AG10803 (cell line): ENCODE measurements at regions not wholly inside any gene's neighbourhood (a gene's known extent, or its start where the extent isn't known, plus 50 kb on each side); places are given as distances from the start of the nearest gene placed in this dataset.

Source experiments
- DNase-seq: peaks from one replicate; pipeline ENCODE4 v3.0.0; 2010; ENCODE audit warnings: low read depth
- H3K4me3 ChIP-seq: 2 replicates; pipeline ENCODE4 v1.5.1; 2011; ENCODE audit warnings: mild to moderate bottlenecking, low read length, control low read depth
- CTCF ChIP-seq: conservative IDR thresholded peaks from 2 replicates; pipeline ENCODE4 v1.5.1; 2011; ENCODE audit warnings: mild to moderate bottlenecking, low read length, control low read depth, inconsistent platforms

- H3K4me3 ChIP-seq, result no peak overlapping the region
- TF ChIP-seq CTCF, result no peak
- no peak for DNase-seq
Observed at GRCh38 chr20:7428946-7429345, 511.3 kb downstream of the HAO1 start.

- no peak for DNase-seq
- TF ChIP-seq CTCF, result no peak
- H3K4me3 ChIP-seq, result no peak overlapping the region
Observed at GRCh38 chr20:7432612-7433011, 507.6 kb downstream of the HAO1 start.

- no peak for DNase-seq
- no peak for TF ChIP-seq CTCF
- H3K4me3 ChIP-seq, result no peak overlapping the region
Observed at GRCh38 chr20:7437311-7437710, 502.9 kb downstream of the HAO1 start.

- DNase-seq, result no peak
- H3K4me3 ChIP-seq, result no peak overlapping the region
- no peak for TF ChIP-seq CTCF
Observed at GRCh38 chr20:7449269-7449668, 491.0 kb downstream of the HAO1 start.

GRCh38 chr20:7452890-7453289 is 487.4 kb downstream of the HAO1 start:
- no peak for DNase-seq
- no peak for TF ChIP-seq CTCF
- no peak overlapping the region for H3K4me3 ChIP-seq

- H3K4me3 ChIP-seq, result no peak overlapping the region
- DNase-seq, result no peak
- no peak for TF ChIP-seq CTCF
Observed at GRCh38 chr20:7454047-7454446, 486.2 kb downstream of the HAO1 start.

- DNase-seq, result no peak
- TF ChIP-seq CTCF, result no peak
Observed at GRCh38 chr20:7458459-7458858, 481.8 kb downstream of the HAO1 start.

More at GRCh38 chr20:7458459-7458858, 481.8 kb downstream of the HAO1 start:
- H3K4me3 ChIP-seq, result no peak overlapping the region
